HCT116 (cell line): ENCODE measurements at regions not wholly inside any gene's neighbourhood (a gene's known extent, or its start where the extent isn't known, plus 50 kb on each side); places are given as distances from the start of the nearest gene placed in this dataset.

Experiments
- ATAC-seq: fragments of 200-7000 bp; cut with Tn5 transposase; 2 replicates; pipeline ENCODE4 v1.9.1; 2020; ENCODE audit warnings: mild to moderate bottlenecking, moderate library complexity
- BruUV-seq: library from RNA; stranded (reverse); fragments of 400-500 nt; replicated peaks from 2 replicates; lab custom pipeline; 2021; lab: Mats Ljungman, UMichigan
- CTCF ChIA-PET: fragments of 300-600 bp; sonication (Branson Sonifier 250); formaldehyde crosslinking; loops from one replicate; lab custom pipeline; 2021; ENCODE audit warnings: antibody characterized with exemption; lab: Charles Lee
- POLR2A ChIA-PET: fragments of 300-600, 350-600 bp; sonication (Branson Sonifier 250); formaldehyde crosslinking; loops from one replicate; lab custom pipeline; 2021; ENCODE audit warnings: antibody characterized with exemption; lab: Charles Lee
- RAD21 ChIA-PET, 2 experiments: fragments of 300-600 bp; sonication (Branson Sonifier 250); formaldehyde crosslinking; loops; one replicate each; lab custom pipeline; 2023; ENCODE audit warnings: low total read pairs in 2 of 2; ENCODE audit not compliant: uncharacterized antibody in 2 of 2, unreplicated experiment in 2 of 2, low non-redundant PET in 1 of 2; lab: Charles Lee
- DNase-seq: peaks from one replicate; pipeline ENCODE4 v3.0.0-alpha.2; 2010; ENCODE audit warnings: low read depth, low spot score
- H2AFZ ChIP-seq: fragments of 200-600 bp; shearing (Covaris generic), sonication (generic); 2 replicates; pipeline ENCODE4 v1.6.1; 2017; ENCODE audit warnings: low read depth, mixed run types, mixed read lengths, antibody characterized with exemption, low read length; ENCODE audit not compliant: poor library complexity, severe bottlenecking
- H3K27ac ChIP-seq: 2 replicates; pipeline ENCODE4 v1.5.1; 2012; ENCODE audit warnings: low read depth, low read length
- H3K27me3 ChIP-seq: fragments of 200-600 bp; sonication (generic); 2 replicates; pipeline ENCODE4 v1.6.1; 2016; ENCODE audit warnings: mixed run types, low read length, mixed read lengths; ENCODE audit not compliant: insufficient read depth
- H3K36me3 ChIP-seq, 2 experiments: fragments of 200-500 bp in 1 of 2; fragments of 200-600 bp in 1 of 2; sonication (Bioruptor generic) in 1 of 2; sonication (generic) in 1 of 2; 2 replicates each; pipeline versions ENCODE4 v1.5.1 to v1.6.1; 2014 to 2016; ENCODE audit warnings: low read length in 2 of 2, inconsistent platforms in 1 of 2, mixed read lengths in 1 of 2, mixed run types in 1 of 2; ENCODE audit not compliant: insufficient read depth in 2 of 2, control insufficient read depth in 1 of 2
- H3K4me1 ChIP-seq, 2 experiments: fragments of 200-600 bp in 1 of 2; sonication (generic) in 1 of 2; 2 replicates each; pipeline versions ENCODE4 v1.5.1 to v1.6.1; 2012 to 2017; ENCODE audit warnings: low read length in 2 of 2, inconsistent platforms in 1 of 2, mild to moderate bottlenecking in 1 of 2, mixed read lengths in 1 of 2, mixed run types in 1 of 2, moderate library complexity in 1 of 2; ENCODE audit not compliant: insufficient read depth in 2 of 2, control insufficient read depth in 1 of 2
- H3K4me2 ChIP-seq: fragments of 200-600 bp; sonication (generic); 2 replicates; pipeline ENCODE4 v1.6.1; 2017; ENCODE audit warnings: mixed run types, low read length, mixed read lengths
- H3K4me3 ChIP-seq, 2 experiments: fragments of 200-600 bp in 1 of 2; sonication (generic) in 1 of 2; replicated peaks in 1 of 2; 2 replicates each; pipeline ENCODE4 v1.5.1; 2011 to 2016; ENCODE audit warnings: low read length in 2 of 2, control low read depth in 1 of 2, low read depth in 1 of 2, mild to moderate bottlenecking in 1 of 2, mixed read lengths in 1 of 2, mixed run types in 1 of 2
- H3K79me2 ChIP-seq: fragments of 200-600 bp; sonication (generic); 2 replicates; pipeline ENCODE4 v1.6.1; 2017; ENCODE audit warnings: mild to moderate bottlenecking, mixed run types, low read length, moderate library complexity, mixed read lengths; ENCODE audit not compliant: insufficient read depth
- H3K9ac ChIP-seq: fragments of 200-600 bp; sonication (generic); 2 replicates; pipeline ENCODE4 v1.6.1; 2016; ENCODE audit warnings: low read length, mixed read lengths
- H3K9me2 ChIP-seq: fragments of 200-600 bp; sonication (generic), shearing (Covaris generic); 2 replicates; pipeline ENCODE4 v1.6.1; 2017; ENCODE audit warnings: mixed run types, mild to moderate bottlenecking, moderate library complexity; ENCODE audit not compliant: insufficient read depth
- H3K9me3 ChIP-seq, 2 experiments: fragments of 200-500 bp in 1 of 2; fragments of 200-600 bp in 1 of 2; sonication (Bioruptor generic) in 1 of 2; sonication (generic) in 1 of 2; 2 replicates each; pipeline ENCODE4 v1.6.1; 2014 to 2017; ENCODE audit warnings: low read length in 2 of 2, mixed read lengths in 2 of 2, inconsistent platforms in 1 of 2, low read depth in 1 of 2, mild to moderate bottlenecking in 1 of 2, mixed run types in 1 of 2, moderate library complexity in 1 of 2; ENCODE audit not compliant: control insufficient read depth in 1 of 2, insufficient read depth in 1 of 2
- H4K20me1 ChIP-seq: fragments of 200-600 bp; sonication (generic), shearing (Covaris generic); 2 replicates; pipeline ENCODE4 v1.6.1; 2017; ENCODE audit warnings: mixed run types, mild to moderate bottlenecking, moderate library complexity; ENCODE audit not compliant: insufficient read depth
- CBX3 ChIP-seq: IDR thresholded peaks from 2 replicates; pipeline ENCODE4 v1.6.1; 2012; ENCODE audit warnings: low read depth
- EGR1 ChIP-seq: IDR thresholded peaks from 2 replicates; pipeline ENCODE4 v1.6.1; 2012; ENCODE audit warnings: low read depth
- EZH2phosphoT487 ChIP-seq: fragments of 200-600 bp; IDR thresholded peaks from 2 replicates; pipeline ENCODE4 v1.6.1; 2018; ENCODE audit warnings: antibody characterized with exemption, borderline replicate concordance
- JUND ChIP-seq: IDR thresholded peaks from 2 replicates; pipeline ENCODE4 v1.6.1; 2012
- POLR2AphosphoS5 ChIP-seq: IDR thresholded peaks from 2 replicates; pipeline ENCODE4 v1.6.1; 2011; ENCODE audit warnings: mild to moderate bottlenecking, low read depth, low read length, moderate library complexity
- RAD21 ChIP-seq: IDR thresholded peaks from 2 replicates; pipeline ENCODE4 v1.6.1; 2012; ENCODE audit warnings: low read depth, mild to moderate bottlenecking
- SP1 ChIP-seq: IDR thresholded peaks from 2 replicates; pipeline ENCODE4 v1.6.1; 2012; ENCODE audit warnings: low read depth
- YY1 ChIP-seq: IDR thresholded peaks from 2 replicates; pipeline ENCODE4 v1.6.1; 2011; ENCODE audit warnings: low read length, low read depth, moderate library complexity, mild to moderate bottlenecking; ENCODE audit not compliant: insufficient replicate concordance; ENCODE audit errors: extremely low read depth
- intact Hi-C: fragments of 100-400 bp; cut with micrococcal nuclease; formaldehyde crosslinking; loops from 2 replicates; pipeline ENCODE4 v1.10.0; 2022
- TF ChIP-seq, protein P1 (sequence below): IDR thresholded peaks from 2 replicates; pipeline ENCODE4 v1.6.1; 2012; ENCODE audit warnings: low read depth
- TF ChIP-seq, protein P2 (sequence below): IDR thresholded peaks from 2 replicates; pipeline ENCODE4 v1.6.1; 2012
- TF ChIP-seq, protein P3 (sequence below), 3 experiments: fragments of 200-600 bp in 1 of 3; sonication (generic) in 1 of 3; IDR thresholded peaks in 2 of 3; conservative IDR thresholded peaks in 1 of 3; 2 replicates each; pipeline ENCODE4 v1.5.1; 2012 to 2017; ENCODE audit warnings: low read depth in 2 of 3, low read length in 2 of 3, antibody characterized with exemption in 1 of 3, borderline replicate concordance in 1 of 3, control low read depth in 1 of 3, mild to moderate bottlenecking in 1 of 3, mixed read lengths in 1 of 3, mixed run types in 1 of 3, moderate library complexity in 1 of 3; ENCODE audit not compliant: insufficient read depth in 1 of 3

DNA sequence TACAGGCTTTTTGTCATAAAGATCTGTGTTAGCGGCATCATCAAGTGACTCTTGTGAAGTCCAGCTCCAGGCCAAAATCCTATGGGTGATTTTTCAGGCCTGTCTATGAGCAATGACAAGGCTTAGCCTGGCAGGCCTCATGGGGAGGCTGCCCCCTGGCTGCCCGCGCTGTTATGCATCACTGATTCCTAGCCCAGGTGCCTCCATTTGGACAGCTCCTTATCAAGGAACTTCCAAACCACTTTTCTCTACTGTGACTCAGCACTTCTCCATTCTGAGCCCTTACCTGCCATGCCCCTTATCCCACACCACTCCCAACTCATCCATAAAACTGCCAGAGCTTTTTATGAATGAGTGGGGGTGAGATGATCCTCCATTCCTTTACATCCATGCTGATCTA, 91.5 kb upstream of the C3orf80 start:
- no peaks in the 10 kb centered on the region for H4K20me1 ChIP-seq
- H3K27ac ChIP-seq: no peak overlapping the region
- peaks cover 11 to 31% of the 10 kb centered on the region in 2 experiments; a peak in 3 of 4 replicates for H3K4me1 ChIP-seq
- POLR2A ChIA-PET: no interaction called here
- ATAC-seq: peak; percentile 78
- RAD21 ChIA-PET: interaction anchor here (0.9 to 1.2 kb wide), 2 partner anchors 92 to 102 kb away, joined by 4 to 5 read pairs; partner anchors contain the start of gene C3orf80 (in 1 of the 2)
- peak; percentile 40 for DNase-seq
- peak overlapping the region; percentile 66 for H2AFZ ChIP-seq
- H3K36me3 ChIP-seq: no peaks in the 10 kb centered on the region
- intact Hi-C loops: loop anchor here (1.0 kb wide), 1 partner anchor 101 kb away; no protein-coding TSS in a partner anchor
- peak overlapping the region; percentile 0; the same call in 1 of the 2 replicates for H3K9ac ChIP-seq
- H3K79me2 ChIP-seq: no peaks in the 10 kb centered on the region
- H3K9me2 ChIP-seq: no peaks in the 10 kb centered on the region
- H3K4me2 ChIP-seq: peak overlapping the region; percentile 66
- BruUV-seq: no TSS peak
- no peak overlapping the region for H3K4me3 ChIP-seq
- CTCF ChIA-PET: interaction anchor here (0.6 to 2.3 kb wide), 6 partner anchors 8 to 204 kb away, joined by 3 to 17 read pairs (median 4); no protein-coding TSS in a partner anchor
- TF ChIP-seq YY1 (no peak), JUND (no peak), EZH2phosphoT487 (no peak), EGR1 (no peak), RAD21 (peak; percentile 64), CBX3 (0 out of 2 replicates have a peak, but pooled peaks have one; percentile 21), POLR2AphosphoS5 (no peak), SP1 (no peak)
- TF ChIP-seq, protein P1, sequence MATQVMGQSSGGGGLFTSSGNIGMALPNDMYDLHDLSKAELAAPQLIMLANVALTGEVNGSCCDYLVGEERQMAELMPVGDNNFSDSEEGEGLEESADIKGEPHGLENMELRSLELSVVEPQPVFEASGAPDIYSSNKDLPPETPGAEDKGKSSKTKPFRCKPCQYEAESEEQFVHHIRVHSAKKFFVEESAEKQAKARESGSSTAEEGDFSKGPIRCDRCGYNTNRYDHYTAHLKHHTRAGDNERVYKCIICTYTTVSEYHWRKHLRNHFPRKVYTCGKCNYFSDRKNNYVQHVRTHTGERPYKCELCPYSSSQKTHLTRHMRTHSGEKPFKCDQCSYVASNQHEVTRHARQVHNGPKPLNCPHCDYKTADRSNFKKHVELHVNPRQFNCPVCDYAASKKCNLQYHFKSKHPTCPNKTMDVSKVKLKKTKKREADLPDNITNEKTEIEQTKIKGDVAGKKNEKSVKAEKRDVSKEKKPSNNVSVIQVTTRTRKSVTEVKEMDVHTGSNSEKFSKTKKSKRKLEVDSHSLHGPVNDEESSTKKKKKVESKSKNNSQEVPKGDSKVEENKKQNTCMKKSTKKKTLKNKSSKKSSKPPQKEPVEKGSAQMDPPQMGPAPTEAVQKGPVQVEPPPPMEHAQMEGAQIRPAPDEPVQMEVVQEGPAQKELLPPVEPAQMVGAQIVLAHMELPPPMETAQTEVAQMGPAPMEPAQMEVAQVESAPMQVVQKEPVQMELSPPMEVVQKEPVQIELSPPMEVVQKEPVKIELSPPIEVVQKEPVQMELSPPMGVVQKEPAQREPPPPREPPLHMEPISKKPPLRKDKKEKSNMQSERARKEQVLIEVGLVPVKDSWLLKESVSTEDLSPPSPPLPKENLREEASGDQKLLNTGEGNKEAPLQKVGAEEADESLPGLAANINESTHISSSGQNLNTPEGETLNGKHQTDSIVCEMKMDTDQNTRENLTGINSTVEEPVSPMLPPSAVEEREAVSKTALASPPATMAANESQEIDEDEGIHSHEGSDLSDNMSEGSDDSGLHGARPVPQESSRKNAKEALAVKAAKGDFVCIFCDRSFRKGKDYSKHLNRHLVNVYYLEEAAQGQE: peak; percentile 70
- TF ChIP-seq, protein P2, sequence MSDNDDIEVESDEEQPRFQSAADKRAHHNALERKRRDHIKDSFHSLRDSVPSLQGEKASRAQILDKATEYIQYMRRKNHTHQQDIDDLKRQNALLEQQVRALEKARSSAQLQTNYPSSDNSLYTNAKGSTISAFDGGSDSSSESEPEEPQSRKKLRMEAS: no peak; the same call in none of the 2 replicates
- TF ChIP-seq, protein P3, sequence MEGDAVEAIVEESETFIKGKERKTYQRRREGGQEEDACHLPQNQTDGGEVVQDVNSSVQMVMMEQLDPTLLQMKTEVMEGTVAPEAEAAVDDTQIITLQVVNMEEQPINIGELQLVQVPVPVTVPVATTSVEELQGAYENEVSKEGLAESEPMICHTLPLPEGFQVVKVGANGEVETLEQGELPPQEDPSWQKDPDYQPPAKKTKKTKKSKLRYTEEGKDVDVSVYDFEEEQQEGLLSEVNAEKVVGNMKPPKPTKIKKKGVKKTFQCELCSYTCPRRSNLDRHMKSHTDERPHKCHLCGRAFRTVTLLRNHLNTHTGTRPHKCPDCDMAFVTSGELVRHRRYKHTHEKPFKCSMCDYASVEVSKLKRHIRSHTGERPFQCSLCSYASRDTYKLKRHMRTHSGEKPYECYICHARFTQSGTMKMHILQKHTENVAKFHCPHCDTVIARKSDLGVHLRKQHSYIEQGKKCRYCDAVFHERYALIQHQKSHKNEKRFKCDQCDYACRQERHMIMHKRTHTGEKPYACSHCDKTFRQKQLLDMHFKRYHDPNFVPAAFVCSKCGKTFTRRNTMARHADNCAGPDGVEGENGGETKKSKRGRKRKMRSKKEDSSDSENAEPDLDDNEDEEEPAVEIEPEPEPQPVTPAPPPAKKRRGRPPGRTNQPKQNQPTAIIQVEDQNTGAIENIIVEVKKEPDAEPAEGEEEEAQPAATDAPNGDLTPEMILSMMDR (IDR thresholded peaks at IDR 0.05 in 2 of 3, conservative IDR thresholded peaks at IDR 0.05 in 1 of 3; ENCODE audit: borderline replicate concordance in 1 of 3, insufficient read depth in 1 of 3, low read depth in 2 of 3, low read length in 2 of 3): peak; percentile 43 to 72 (median 55); a peak in 5 of 6 replicates
- no peaks in the 10 kb centered on the region for H3K9me3 ChIP-seq
- no peaks in the 10 kb centered on the region for H3K27me3 ChIP-seq
